NCI-H1694 treated with DMSO at 0.1 percent for 48 hours (cell line): ENCODE measurements at regions not wholly inside any gene's neighbourhood (a gene's known extent, or its start where the extent isn't known, plus 50 kb on each side); places are given as distances from the start of the nearest gene placed in this dataset.
A peak's percentile ranks its signal among the peaks of the same experiment; 100 is the strongest.

ENCODE experiments used
- DNase-seq: peaks from one replicate; lab custom pipeline; 2025; lab: John Stamatoyannopoulos, UW

GRCh38 chr6:48233063-48233462 lies 122.1 kb upstream of the PTCHD4 start:
- no peak for DNase-seq

- no peak for DNase-seq
Observed at GRCh38 chr6:48229841-48230240, 118.8 kb upstream of the PTCHD4 start.

GRCh38 chr6:48222241-48222640 lies 111.2 kb upstream of the PTCHD4 start:
- peak; percentile 1 for DNase-seq

- no peak for DNase-seq
Observed at GRCh38 chr6:48213076-48213788, 102.2 kb upstream of the PTCHD4 start.

GRCh38 chr6:48212501-48212900 lies 101.5 kb upstream of the PTCHD4 start:
- no peak for DNase-seq

GRCh38 chr6:48206091-48206490 lies 95.1 kb upstream of the PTCHD4 start:
- DNase-seq = no peak

GRCh38 chr6:48200869-48201390 lies 89.9 kb upstream of the PTCHD4 start:
- no peak for DNase-seq

- no peak for DNase-seq
Observed at GRCh38 chr6:48199499-48199898, 88.5 kb upstream of the PTCHD4 start.

- DNase-seq = no peak
Observed at GRCh38 chr6:48197941-48198340, 86.9 kb upstream of the PTCHD4 start.

- DNase-seq = no peak
Observed at GRCh38 chr6:48194596-48195295, 83.7 kb upstream of the PTCHD4 start.

GRCh38 chr6:48188158-48188557 lies 77.2 kb upstream of the PTCHD4 start:
- DNase-seq = no peak

- no peak for DNase-seq
Observed at GRCh38 chr6:48186746-48187145, 75.7 kb upstream of the PTCHD4 start.

- no peak for DNase-seq
Observed at GRCh38 chr6:48184648-48185047, 73.7 kb upstream of the PTCHD4 start.

- DNase-seq = no peak
Observed at GRCh38 chr6:48183811-48184605, 73.0 kb upstream of the PTCHD4 start.

- no peak for DNase-seq
Observed at GRCh38 chr6:48183178-48183577, 72.2 kb upstream of the PTCHD4 start.

GRCh38 chr6:48178700-48179099 lies 67.7 kb upstream of the PTCHD4 start:
- no peak for DNase-seq

- DNase-seq = no peak
Observed at GRCh38 chr6:48177786-48178185, 66.8 kb upstream of the PTCHD4 start.

GRCh38 chr6:48176645-48177308 lies 65.8 kb upstream of the PTCHD4 start:
- no peak for DNase-seq

GRCh38 chr6:48169635-48170034 lies 58.6 kb upstream of the PTCHD4 start:
- DNase-seq = no peak
